ENCODE measurements at regions not wholly inside any gene's neighbourhood (a gene's known extent, or its start where the extent isn't known, plus 50 kb on each side); places are given as distances from the start of the nearest gene placed in this dataset.
"Not testable (repeated sequence)": the region's sequence is repeated elsewhere in the genome, so short reads cannot be mapped to it uniquely, and the experiment has no call there.

GRCh38 chr12:46617167-46617566 lies 208.6 kb downstream of the SLC38A4 start:
- DNase-seq = no peak

GRCh38 chr12:46610754-46611153 lies 215.0 kb downstream of the SLC38A4 start:
- DNase-seq = no peak

- no peak for DNase-seq
These were observed 216.1 kb downstream of the SLC38A4 start for GRCh38 chr12:46609674-46610073.

- DNase-seq = no peak
These were observed 216.5 kb downstream of the SLC38A4 start for GRCh38 chr12:46609273-46609623.

GRCh38 chr12:46608431-46609272 lies 217.1 kb downstream of the SLC38A4 start:
- no peak for DNase-seq

GRCh38 chr12:46604684-46605083 lies 221.1 kb downstream of the SLC38A4 start:
- no peak for DNase-seq

- no peak for DNase-seq
These were observed 221.9 kb downstream of the SLC38A4 start for GRCh38 chr12:46603776-46604456.

- no peak for DNase-seq
These were observed 223.3 kb downstream of the SLC38A4 start for GRCh38 chr12:46602474-46602873.

GRCh38 chr12:46590991-46591703 lies 218.6 kb upstream of the SLC38A2 start:
- DNase-seq = no peak

GRCh38 chr12:46585854-46586621 lies 213.5 kb upstream of the SLC38A2 start:
- DNase-seq = no peak

GRCh38 chr12:46584098-46584497 lies 211.5 kb upstream of the SLC38A2 start:
- not testable (repeated sequence) for DNase-seq

- not testable (repeated sequence) for DNase-seq
These were observed 209.4 kb upstream of the SLC38A2 start for GRCh38 chr12:46581990-46582389.

GRCh38 chr12:46580445-46580844 lies 207.9 kb upstream of the SLC38A2 start:
- no peak for DNase-seq

GRCh38 chr12:46579474-46579873 lies 206.9 kb upstream of the SLC38A2 start:
- no peak for DNase-seq

- no peak for DNase-seq
These were observed 205.8 kb upstream of the SLC38A2 start for GRCh38 chr12:46578190-46578982.

GRCh38 chr12:46577063-46577776 lies 204.6 kb upstream of the SLC38A2 start:
- DNase-seq = no peak

GRCh38 chr12:46574847-46575246 lies 202.3 kb upstream of the SLC38A2 start:
- DNase-seq = no peak

- DNase-seq = no peak
These were observed 200.7 kb upstream of the SLC38A2 start for GRCh38 chr12:46573347-46573658.

GRCh38 chr12:46572644-46573346 lies 200.2 kb upstream of the SLC38A2 start:
- DNase-seq = no peak

GRCh38 chr12:46571608-46572007 lies 199.0 kb upstream of the SLC38A2 start:
- no peak for DNase-seq
